ENCODE measurements at regions not wholly inside any gene's neighbourhood (a gene's known extent, or its start where the extent isn't known, plus 50 kb on each side); places are given as distances from the start of the nearest gene placed in this dataset.

- Histone ChIP-seq H4K20me1 (ENCODE audit: insufficient read depth) (no peaks in the 10 kb centered on the region), H3K27ac (ENCODE audit: low read depth in 2 of 2, low read length in 1 of 2) (no peak overlapping the region), H3K4me3 (ENCODE audit: low read depth in 2 of 2, low read length in 1 of 2) (no peak overlapping the region), H3K9me2 (no peaks in the 10 kb centered on the region), H3K4me1 (ENCODE audit: control insufficient read depth in 1 of 2, insufficient read depth in 2 of 2, low read depth in 1 of 2, low read length in 1 of 2) (no peaks in the 10 kb centered on the region), H3K9me3 (no peaks in the 10 kb centered on the region), H3K9ac (no peak overlapping the region), H3K4me2 (no peak overlapping the region), H3K27me3 (ENCODE audit: insufficient read depth) (no peaks in the 10 kb centered on the region), H3K79me2 (ENCODE audit: insufficient read depth) (no peaks in the 10 kb centered on the region), H3F3A (replicated peaks; ENCODE audit: insufficient read depth) (no peaks in the 10 kb centered on the region), H3K36me3 (replicated peaks in 1 of 2; ENCODE audit: control insufficient read depth in 1 of 2, insufficient read depth in 2 of 2, low read length in 1 of 2) (no peaks in the 10 kb centered on the region), H2AFZ (ENCODE audit: low read depth) (no peak overlapping the region)
- ChIA-PET POLR2A (no interaction called here), CTCF (no interaction called here)
- TF ChIP-seq FOXM1 (IDR thresholded peaks at IDR 0.05; ENCODE audit: low read depth) (no peak), SMC3 (IDR thresholded peaks at IDR 0.05; ENCODE audit: low read depth, low read length) (no peak), MAX (IDR thresholded peaks at IDR 0.05; ENCODE audit: low read depth) (no peak), RFX5 (IDR thresholded peaks at IDR 0.05; ENCODE audit: low read length) (no peak), FOXJ3 (CRISPR knock-in tag; IDR thresholded peaks at IDR 0.05) (no peak), EP300 (IDR thresholded peaks at IDR 0.05; ENCODE audit: borderline replicate concordance in 1 of 2, low read depth in 1 of 2, low read length in 1 of 2) (no peak), CTCF (IDR thresholded peaks at IDR 0.05) (no peak), NFIC (IDR thresholded peaks at IDR 0.05; ENCODE audit: borderline replicate concordance) (no peak)
- TF ChIP-seq, protein P1, sequence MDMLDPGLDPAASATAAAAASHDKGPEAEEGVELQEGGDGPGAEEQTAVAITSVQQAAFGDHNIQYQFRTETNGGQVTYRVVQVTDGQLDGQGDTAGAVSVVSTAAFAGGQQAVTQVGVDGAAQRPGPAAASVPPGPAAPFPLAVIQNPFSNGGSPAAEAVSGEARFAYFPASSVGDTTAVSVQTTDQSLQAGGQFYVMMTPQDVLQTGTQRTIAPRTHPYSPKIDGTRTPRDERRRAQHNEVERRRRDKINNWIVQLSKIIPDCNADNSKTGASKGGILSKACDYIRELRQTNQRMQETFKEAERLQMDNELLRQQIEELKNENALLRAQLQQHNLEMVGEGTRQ (IDR thresholded peaks at IDR 0.05; ENCODE audit: borderline replicate concordance, low read depth, low read length), result no peak
- DNase-seq, result peak; percentile 28
- WGBS (ENCODE audit: low lambda C conversion rate), result 21% methylated on average over 4 of the region's 4 CpGs
Observed at GRCh38 chr10:117865945-117866344, 180.8 kb downstream of the RAB11FIP2 start.

DNA sequence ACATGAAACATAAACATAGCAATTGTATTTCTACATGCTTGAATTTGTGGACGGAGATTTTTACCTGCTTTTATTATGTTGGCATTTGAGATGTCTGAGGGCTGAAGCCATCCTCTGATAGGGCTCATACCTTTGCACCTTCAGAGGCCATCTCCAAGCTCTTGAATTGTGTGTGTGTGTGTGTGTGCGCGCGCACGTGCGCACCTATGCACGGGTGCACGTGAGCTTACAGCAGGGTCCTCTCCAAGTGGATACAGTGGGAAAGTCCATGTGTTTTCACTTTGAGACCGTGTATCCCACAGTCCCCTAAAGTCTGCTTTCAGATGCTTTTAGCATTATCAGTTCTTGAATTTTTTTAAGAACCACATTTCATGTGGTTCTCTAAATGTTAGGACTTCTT is 178.6 kb downstream of the RAB11FIP2 start:
- Histone ChIP-seq H3K36me3 (replicated peaks in 1 of 2; ENCODE audit: control insufficient read depth in 1 of 2, insufficient read depth in 2 of 2, low read length in 1 of 2) (no peaks in the 10 kb centered on the region), H3K9me2 (no peaks in the 10 kb centered on the region), H3F3A (replicated peaks; ENCODE audit: insufficient read depth) (no peaks in the 10 kb centered on the region), H3K9me3 (no peaks in the 10 kb centered on the region), H3K79me2 (ENCODE audit: insufficient read depth) (no peaks in the 10 kb centered on the region), H3K27me3 (ENCODE audit: insufficient read depth) (no peaks in the 10 kb centered on the region), H3K27ac (ENCODE audit: low read depth in 2 of 2, low read length in 1 of 2) (no peak overlapping the region), H4K20me1 (ENCODE audit: insufficient read depth) (no peaks in the 10 kb centered on the region), H3K4me3 (ENCODE audit: low read depth in 2 of 2, low read length in 1 of 2) (no peak overlapping the region), H3K4me1 (ENCODE audit: control insufficient read depth in 1 of 2, insufficient read depth in 2 of 2, low read depth in 1 of 2, low read length in 1 of 2) (no peaks in the 10 kb centered on the region), H2AFZ (ENCODE audit: low read depth) (no peak overlapping the region), H3K4me2 (no peak overlapping the region), H3K9ac (no peak overlapping the region)
- ChIA-PET POLR2A (no interaction called here), CTCF (no interaction called here)
- no peak for DNase-seq
- 67% methylated on average over 8 of the region's 9 CpGs for WGBS (ENCODE audit: low lambda C conversion rate)
- TF ChIP-seq RAD21 (IDR thresholded peaks at IDR 0.05; ENCODE audit: low read length), result no peak
- TF ChIP-seq NFIC (IDR thresholded peaks at IDR 0.05; ENCODE audit: borderline replicate concordance), result no peak
- TF ChIP-seq RCOR1 (IDR thresholded peaks at IDR 0.05; ENCODE audit: low read length), result no peak
- no peak for TF ChIP-seq EP300 (IDR thresholded peaks at IDR 0.05; ENCODE audit: borderline replicate concordance in 1 of 2, low read depth in 1 of 2, low read length in 1 of 2)
- TF ChIP-seq JUND (IDR thresholded peaks at IDR 0.05), result no peak
- no peak for TF ChIP-seq NRF1 (IDR thresholded peaks at IDR 0.05; ENCODE audit: low read depth, low read length)
- TF ChIP-seq CTCF (IDR thresholded peaks at IDR 0.05), result no peak
- TF ChIP-seq YY1 (IDR thresholded peaks at IDR 0.05; ENCODE audit: low read depth), result no peak
- TF ChIP-seq ELF1 (IDR thresholded peaks at IDR 0.05), result no peak
- no peak for TF ChIP-seq SIN3A (IDR thresholded peaks at IDR 0.05; ENCODE audit: borderline replicate concordance, low read depth, low read length)
- TF ChIP-seq, protein P2, sequence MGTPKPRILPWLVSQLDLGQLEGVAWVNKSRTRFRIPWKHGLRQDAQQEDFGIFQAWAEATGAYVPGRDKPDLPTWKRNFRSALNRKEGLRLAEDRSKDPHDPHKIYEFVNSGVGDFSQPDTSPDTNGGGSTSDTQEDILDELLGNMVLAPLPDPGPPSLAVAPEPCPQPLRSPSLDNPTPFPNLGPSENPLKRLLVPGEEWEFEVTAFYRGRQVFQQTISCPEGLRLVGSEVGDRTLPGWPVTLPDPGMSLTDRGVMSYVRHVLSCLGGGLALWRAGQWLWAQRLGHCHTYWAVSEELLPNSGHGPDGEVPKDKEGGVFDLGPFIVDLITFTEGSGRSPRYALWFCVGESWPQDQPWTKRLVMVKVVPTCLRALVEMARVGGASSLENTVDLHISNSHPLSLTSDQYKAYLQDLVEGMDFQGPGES (IDR thresholded peaks at IDR 0.05; ENCODE audit: low read depth, low read length), result no peak
- TF ChIP-seq MXI1 (IDR thresholded peaks at IDR 0.05; ENCODE audit: low read depth, low read length), result no peak
- TF ChIP-seq TAF1 (IDR thresholded peaks at IDR 0.05; ENCODE audit: borderline replicate concordance, low read depth, low read length), result no peak
- no peak for TF ChIP-seq TEAD4 (IDR thresholded peaks at IDR 0.05; ENCODE audit: borderline replicate concordance, insufficient read depth)
- TF ChIP-seq FOXJ3 (CRISPR knock-in tag; IDR thresholded peaks at IDR 0.05), result no peak

All from SK-N-SH (cell line).